HCT116 (cell line): ENCODE measurements at regions not wholly inside any gene's neighbourhood (a gene's known extent, or its start where the extent isn't known, plus 50 kb on each side); places are given as distances from the start of the nearest gene placed in this dataset.

Source experiments
- ATAC-seq: fragments of 200-7000 bp; cut with Tn5 transposase; 2 replicates; pipeline ENCODE4 v1.9.1; 2020; ENCODE audit warnings: mild to moderate bottlenecking, moderate library complexity
- BruUV-seq: library from RNA; stranded (reverse); fragments of 400-500 nt; replicated peaks from 2 replicates; lab custom pipeline; 2021; lab: Mats Ljungman, UMichigan
- CTCF ChIA-PET: fragments of 300-600 bp; sonication (Branson Sonifier 250); formaldehyde crosslinking; loops from one replicate; lab custom pipeline; 2021; ENCODE audit warnings: antibody characterized with exemption; lab: Charles Lee
- POLR2A ChIA-PET: fragments of 300-600, 350-600 bp; sonication (Branson Sonifier 250); formaldehyde crosslinking; loops from one replicate; lab custom pipeline; 2021; ENCODE audit warnings: antibody characterized with exemption; lab: Charles Lee
- RAD21 ChIA-PET, 2 experiments: fragments of 300-600 bp; sonication (Branson Sonifier 250); formaldehyde crosslinking; loops; one replicate each; lab custom pipeline; 2023; ENCODE audit warnings: low total read pairs in 2 of 2; ENCODE audit not compliant: uncharacterized antibody in 2 of 2, unreplicated experiment in 2 of 2, low non-redundant PET in 1 of 2; lab: Charles Lee
- DNase-seq: peaks from one replicate; pipeline ENCODE4 v3.0.0-alpha.2; 2010; ENCODE audit warnings: low read depth, low spot score
- H2AFZ ChIP-seq: fragments of 200-600 bp; shearing (Covaris generic), sonication (generic); 2 replicates; pipeline ENCODE4 v1.6.1; 2017; ENCODE audit warnings: low read depth, mixed run types, mixed read lengths, antibody characterized with exemption, low read length; ENCODE audit not compliant: poor library complexity, severe bottlenecking
- H3K27ac ChIP-seq: 2 replicates; pipeline ENCODE4 v1.5.1; 2012; ENCODE audit warnings: low read depth, low read length
- H3K27me3 ChIP-seq: fragments of 200-600 bp; sonication (generic); 2 replicates; pipeline ENCODE4 v1.6.1; 2016; ENCODE audit warnings: mixed run types, low read length, mixed read lengths; ENCODE audit not compliant: insufficient read depth
- H3K36me3 ChIP-seq, 2 experiments: fragments of 200-500 bp in 1 of 2; fragments of 200-600 bp in 1 of 2; sonication (Bioruptor generic) in 1 of 2; sonication (generic) in 1 of 2; 2 replicates each; pipeline versions ENCODE4 v1.5.1 to v1.6.1; 2014 to 2016; ENCODE audit warnings: low read length in 2 of 2, inconsistent platforms in 1 of 2, mixed read lengths in 1 of 2, mixed run types in 1 of 2; ENCODE audit not compliant: insufficient read depth in 2 of 2, control insufficient read depth in 1 of 2
- H3K4me1 ChIP-seq, 2 experiments: fragments of 200-600 bp in 1 of 2; sonication (generic) in 1 of 2; 2 replicates each; pipeline versions ENCODE4 v1.5.1 to v1.6.1; 2012 to 2017; ENCODE audit warnings: low read length in 2 of 2, inconsistent platforms in 1 of 2, mild to moderate bottlenecking in 1 of 2, mixed read lengths in 1 of 2, mixed run types in 1 of 2, moderate library complexity in 1 of 2; ENCODE audit not compliant: insufficient read depth in 2 of 2, control insufficient read depth in 1 of 2
- H3K4me2 ChIP-seq: fragments of 200-600 bp; sonication (generic); 2 replicates; pipeline ENCODE4 v1.6.1; 2017; ENCODE audit warnings: mixed run types, low read length, mixed read lengths
- H3K4me3 ChIP-seq, 2 experiments: fragments of 200-600 bp in 1 of 2; sonication (generic) in 1 of 2; replicated peaks in 1 of 2; 2 replicates each; pipeline ENCODE4 v1.5.1; 2011 to 2016; ENCODE audit warnings: low read length in 2 of 2, control low read depth in 1 of 2, low read depth in 1 of 2, mild to moderate bottlenecking in 1 of 2, mixed read lengths in 1 of 2, mixed run types in 1 of 2
- H3K79me2 ChIP-seq: fragments of 200-600 bp; sonication (generic); 2 replicates; pipeline ENCODE4 v1.6.1; 2017; ENCODE audit warnings: mild to moderate bottlenecking, mixed run types, low read length, moderate library complexity, mixed read lengths; ENCODE audit not compliant: insufficient read depth
- H3K9ac ChIP-seq: fragments of 200-600 bp; sonication (generic); 2 replicates; pipeline ENCODE4 v1.6.1; 2016; ENCODE audit warnings: low read length, mixed read lengths
- H3K9me2 ChIP-seq: fragments of 200-600 bp; sonication (generic), shearing (Covaris generic); 2 replicates; pipeline ENCODE4 v1.6.1; 2017; ENCODE audit warnings: mixed run types, mild to moderate bottlenecking, moderate library complexity; ENCODE audit not compliant: insufficient read depth
- H3K9me3 ChIP-seq, 2 experiments: fragments of 200-500 bp in 1 of 2; fragments of 200-600 bp in 1 of 2; sonication (Bioruptor generic) in 1 of 2; sonication (generic) in 1 of 2; 2 replicates each; pipeline ENCODE4 v1.6.1; 2014 to 2017; ENCODE audit warnings: low read length in 2 of 2, mixed read lengths in 2 of 2, inconsistent platforms in 1 of 2, low read depth in 1 of 2, mild to moderate bottlenecking in 1 of 2, mixed run types in 1 of 2, moderate library complexity in 1 of 2; ENCODE audit not compliant: control insufficient read depth in 1 of 2, insufficient read depth in 1 of 2
- H4K20me1 ChIP-seq: fragments of 200-600 bp; sonication (generic), shearing (Covaris generic); 2 replicates; pipeline ENCODE4 v1.6.1; 2017; ENCODE audit warnings: mixed run types, mild to moderate bottlenecking, moderate library complexity; ENCODE audit not compliant: insufficient read depth
- ATF3 ChIP-seq: IDR thresholded peaks from 2 replicates; pipeline ENCODE4 v1.6.1; 2012
- EGR1 ChIP-seq: IDR thresholded peaks from 2 replicates; pipeline ENCODE4 v1.6.1; 2012; ENCODE audit warnings: low read depth
- JUND ChIP-seq: IDR thresholded peaks from 2 replicates; pipeline ENCODE4 v1.6.1; 2012
- POLR2A ChIP-seq: IDR thresholded peaks from 2 replicates; pipeline ENCODE4 v1.7.0; 2011; ENCODE audit warnings: borderline replicate concordance; ENCODE audit not compliant: insufficient read depth, insufficient read length; ENCODE audit errors: extremely low read depth
- POLR2AphosphoS5 ChIP-seq: IDR thresholded peaks from 2 replicates; pipeline ENCODE4 v1.6.1; 2011; ENCODE audit warnings: mild to moderate bottlenecking, low read depth, low read length, moderate library complexity
- RAD21 ChIP-seq: IDR thresholded peaks from 2 replicates; pipeline ENCODE4 v1.6.1; 2012; ENCODE audit warnings: low read depth, mild to moderate bottlenecking
- SP1 ChIP-seq: IDR thresholded peaks from 2 replicates; pipeline ENCODE4 v1.6.1; 2012; ENCODE audit warnings: low read depth
- SRF ChIP-seq: IDR thresholded peaks from 2 replicates; pipeline ENCODE4 v1.6.1; 2012; ENCODE audit warnings: low read depth
- TCF7L2 ChIP-seq: IDR thresholded peaks from 2 replicates; pipeline ENCODE4 v1.7.0; 2011; ENCODE audit warnings: borderline replicate concordance, inconsistent platforms; ENCODE audit not compliant: insufficient read depth, insufficient read length; ENCODE audit errors: extremely low read depth
- intact Hi-C: fragments of 100-400 bp; cut with micrococcal nuclease; formaldehyde crosslinking; loops from 2 replicates; pipeline ENCODE4 v1.10.0; 2022
- TF ChIP-seq, protein P1 (sequence below): IDR thresholded peaks from 2 replicates; pipeline ENCODE4 v1.6.1; 2012; ENCODE audit warnings: low read depth
- TF ChIP-seq, protein P2 (sequence below): IDR thresholded peaks from 2 replicates; pipeline ENCODE4 v1.6.1; 2012

DNA sequence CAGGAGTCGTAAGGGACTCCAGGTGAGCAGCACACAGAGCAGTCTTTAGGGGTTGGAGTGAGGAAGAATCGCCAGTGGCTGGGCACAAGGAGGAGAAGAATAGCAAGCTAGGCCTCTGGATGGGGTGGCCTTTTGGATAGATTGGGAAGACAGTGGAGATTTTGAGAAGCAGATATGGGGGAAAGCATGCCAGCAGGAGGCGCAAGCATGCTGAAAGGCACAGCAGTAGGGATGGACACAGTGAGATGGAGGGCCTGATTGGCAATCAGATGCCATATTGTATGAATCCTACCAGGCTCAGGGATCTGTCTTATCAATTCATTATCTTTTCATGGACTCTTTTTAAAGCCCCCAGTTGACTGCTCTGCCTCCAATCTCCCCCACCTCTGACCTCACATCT lies 60.4 kb upstream of the MAGEA4 start:
- CTCF ChIA-PET: no interaction called here
- H3K36me3 ChIP-seq: no peaks in the 10 kb centered on the region
- H3K79me2 ChIP-seq: no peaks in the 10 kb centered on the region
- no peak overlapping the region for H3K4me3 ChIP-seq
- BruUV-seq: no TSS peak
- RAD21 ChIA-PET: no interaction called here
- H3K9me3 ChIP-seq: no peaks in the 10 kb centered on the region
- no peaks in the 10 kb centered on the region for H3K4me1 ChIP-seq
- no peak overlapping the region for H3K27ac ChIP-seq
- POLR2A ChIA-PET: no interaction called here
- no peak overlapping the region for H3K9ac ChIP-seq
- no peaks in the 10 kb centered on the region for H3K9me2 ChIP-seq
- no peaks in the 10 kb centered on the region for H4K20me1 ChIP-seq
- H3K4me2 ChIP-seq: no peak overlapping the region
- no peak overlapping the region for H2AFZ ChIP-seq
- ATAC-seq (no peak), DNase-seq (no peak)
- intact Hi-C loops: no loop called here
- TF ChIP-seq TCF7L2 (no peak), RAD21 (peak; percentile 44)
- no peaks in the 10 kb centered on the region for H3K27me3 ChIP-seq

GRCh38 chrX:151854726-151855495 lies 57.8 kb upstream of the MAGEA4 start:
- Histone ChIP-seq H3K9ac (no peak overlapping the region), H3K4me3 (no peak overlapping the region), H2AFZ (no peak overlapping the region), H3K79me2 (no peaks in the 10 kb centered on the region), H3K27ac (no peak overlapping the region), H4K20me1 (no peaks in the 10 kb centered on the region), H3K27me3 (no peaks in the 10 kb centered on the region), H3K9me2 (no peaks in the 10 kb centered on the region), H3K9me3 (no peaks in the 10 kb centered on the region), H3K36me3 (no peaks in the 10 kb centered on the region), H3K4me1 (no peaks in the 10 kb centered on the region), H3K4me2 (no peak overlapping the region)
- RAD21 ChIA-PET: no interaction called here
- intact Hi-C loops: no loop called here
- DNase-seq: no peak
- CTCF ChIA-PET: no interaction called here
- no peak for ATAC-seq
- TF ChIP-seq POLR2A: no peak
- TF ChIP-seq SRF: no peak
- no peak for TF ChIP-seq POLR2AphosphoS5
- TF ChIP-seq, protein P1, sequence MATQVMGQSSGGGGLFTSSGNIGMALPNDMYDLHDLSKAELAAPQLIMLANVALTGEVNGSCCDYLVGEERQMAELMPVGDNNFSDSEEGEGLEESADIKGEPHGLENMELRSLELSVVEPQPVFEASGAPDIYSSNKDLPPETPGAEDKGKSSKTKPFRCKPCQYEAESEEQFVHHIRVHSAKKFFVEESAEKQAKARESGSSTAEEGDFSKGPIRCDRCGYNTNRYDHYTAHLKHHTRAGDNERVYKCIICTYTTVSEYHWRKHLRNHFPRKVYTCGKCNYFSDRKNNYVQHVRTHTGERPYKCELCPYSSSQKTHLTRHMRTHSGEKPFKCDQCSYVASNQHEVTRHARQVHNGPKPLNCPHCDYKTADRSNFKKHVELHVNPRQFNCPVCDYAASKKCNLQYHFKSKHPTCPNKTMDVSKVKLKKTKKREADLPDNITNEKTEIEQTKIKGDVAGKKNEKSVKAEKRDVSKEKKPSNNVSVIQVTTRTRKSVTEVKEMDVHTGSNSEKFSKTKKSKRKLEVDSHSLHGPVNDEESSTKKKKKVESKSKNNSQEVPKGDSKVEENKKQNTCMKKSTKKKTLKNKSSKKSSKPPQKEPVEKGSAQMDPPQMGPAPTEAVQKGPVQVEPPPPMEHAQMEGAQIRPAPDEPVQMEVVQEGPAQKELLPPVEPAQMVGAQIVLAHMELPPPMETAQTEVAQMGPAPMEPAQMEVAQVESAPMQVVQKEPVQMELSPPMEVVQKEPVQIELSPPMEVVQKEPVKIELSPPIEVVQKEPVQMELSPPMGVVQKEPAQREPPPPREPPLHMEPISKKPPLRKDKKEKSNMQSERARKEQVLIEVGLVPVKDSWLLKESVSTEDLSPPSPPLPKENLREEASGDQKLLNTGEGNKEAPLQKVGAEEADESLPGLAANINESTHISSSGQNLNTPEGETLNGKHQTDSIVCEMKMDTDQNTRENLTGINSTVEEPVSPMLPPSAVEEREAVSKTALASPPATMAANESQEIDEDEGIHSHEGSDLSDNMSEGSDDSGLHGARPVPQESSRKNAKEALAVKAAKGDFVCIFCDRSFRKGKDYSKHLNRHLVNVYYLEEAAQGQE: no peak
- no peak for TF ChIP-seq SP1
- no peak for TF ChIP-seq EGR1
- TF ChIP-seq ATF3: no peak
- TF ChIP-seq, protein P2, sequence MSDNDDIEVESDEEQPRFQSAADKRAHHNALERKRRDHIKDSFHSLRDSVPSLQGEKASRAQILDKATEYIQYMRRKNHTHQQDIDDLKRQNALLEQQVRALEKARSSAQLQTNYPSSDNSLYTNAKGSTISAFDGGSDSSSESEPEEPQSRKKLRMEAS: no peak
- no peak for TF ChIP-seq JUND
- POLR2A ChIA-PET: no interaction called here
- BruUV-seq: no TSS peak
